Tibial nerve (tissue), 4 donors: ENCODE measurements at regions not wholly inside any gene's neighbourhood (a gene's known extent, or its start where the extent isn't known, plus 50 kb on each side); places are given as distances from the start of the nearest gene placed in this dataset.
A peak's percentile ranks its signal among the peaks of the same experiment; 100 is the strongest.

Experiments used
- DNase-seq, 2 donors: peaks; one replicate each; pipeline ENCODE4 v3.0.0-alpha.2; 2019; ENCODE audit warnings: low spot score in 2 of 2
- H3K27ac ChIP-seq, 4 donors: fragments of 200-600 bp; sonication (generic) in 3 of 4; one replicate each; pipeline ENCODE4 v1.5.1; 2017 to 2019; ENCODE audit warnings: mild to moderate bottlenecking in 1 of 4
- H3K27me3 ChIP-seq, 2 donors: fragments of 200-600 bp; sonication (generic) in 1 of 2; one replicate each; pipeline versions ENCODE4 v1.5.1 to v1.6.0; 2017 to 2019
- H3K36me3 ChIP-seq, 3 donors: fragments of 200-600 bp; sonication (generic); one replicate each; pipeline ENCODE4 v1.5.1; 2018 to 2019
- H3K4me1 ChIP-seq, 4 donors: fragments of 200-600 bp; sonication (generic) in 3 of 4; one replicate each; pipeline ENCODE4 v1.5.1; 2017 to 2019
- H3K4me3 ChIP-seq, 4 donors: fragments of 200-600 bp; sonication (generic) in 3 of 4; one replicate each; pipeline ENCODE4 v1.5.1; 2017 to 2019; ENCODE audit warnings: mild to moderate bottlenecking in 1 of 4, moderate library complexity in 1 of 4
- H3K9me3 ChIP-seq, 4 donors: fragments of 200-600 bp; sonication (generic) in 3 of 4; one replicate each; pipeline ENCODE4 v1.5.1; 2017 to 2019
- CTCF ChIP-seq, 5 experiments: fragments of 200-600 bp in 3 of 5; fragments of 450-650 bp in 2 of 5; sonication (generic) in 3 of 5; IDR thresholded peaks; one replicate each; pipeline ENCODE4 v1.5.1; 2016 to 2019; ENCODE audit warnings: antibody characterized with exemption in 5 of 5, mild to moderate bottlenecking in 3 of 5, moderate library complexity in 2 of 5
- EP300 ChIP-seq, 2 donors: sonication (generic); formaldehyde crosslinking; IDR thresholded peaks; one replicate each; pipeline ENCODE4 v1.6.1; 2017; ENCODE audit warnings: antibody characterized with exemption in 2 of 2, mild to moderate bottlenecking in 1 of 2
- POLR2A ChIP-seq, 2 donors: fragments of 450-650 bp; IDR thresholded peaks; one replicate each; pipeline ENCODE4 v1.6.1; 2017; ENCODE audit warnings: antibody characterized with exemption in 2 of 2, mild to moderate bottlenecking in 2 of 2, moderate library complexity in 2 of 2
- WGBS, 2 donors: methylation state at CpG; one replicate each; pipeline ENCODE4 v1.1.5; 2018; 5-methylcytosine and 5-hydroxymethylcytosine counted together

DNA sequence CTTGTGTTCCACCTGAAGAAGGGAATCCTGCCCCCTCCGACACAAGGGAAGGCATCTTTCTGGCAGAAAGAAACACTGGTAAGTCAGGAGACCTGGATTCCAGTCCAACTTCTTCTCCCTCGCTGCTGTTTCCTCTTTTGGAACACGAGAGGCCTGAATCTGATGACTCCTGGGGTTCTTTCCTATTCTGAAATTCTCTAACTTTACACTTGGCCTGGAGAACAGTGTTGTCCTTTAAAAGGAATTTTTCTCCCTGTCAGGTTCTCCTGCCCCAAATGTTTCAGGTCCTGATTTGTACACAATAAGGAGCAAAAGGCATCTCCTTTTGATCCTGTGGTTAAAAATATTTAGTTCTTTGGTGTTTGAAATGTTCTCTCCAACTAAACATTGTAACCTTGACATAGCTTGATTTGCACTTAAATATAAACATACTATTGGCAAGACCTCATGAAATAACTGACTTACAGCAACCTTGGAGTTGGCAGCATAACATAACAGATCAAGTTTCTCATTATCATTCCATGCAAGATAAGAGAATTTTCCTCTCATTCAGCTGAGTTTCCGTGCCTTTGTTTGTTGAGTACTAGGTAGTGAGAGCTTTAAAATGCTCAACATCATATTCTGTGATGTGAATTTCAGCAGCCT, 244.8 kb downstream of the COG6 start:
- DNase-seq, result no peak
- TF ChIP-seq POLR2A (IDR thresholded peaks at IDR 0.05), result no peak
- TF ChIP-seq CTCF (IDR thresholded peaks at IDR 0.05), result no peak
- TF ChIP-seq EP300 (IDR thresholded peaks at IDR 0.05), result peak in 1 of 2 donors; percentile 25
- H3K27ac ChIP-seq, result peak overlapping the region in 2 of 4 donors; percentile 28 to 53
- no peaks in the 10 kb centered on the region for H3K27me3 ChIP-seq
- no peaks in the 10 kb centered on the region for H3K36me3 ChIP-seq
- no peak overlapping the region for H3K4me3 ChIP-seq
- 68 to 72% methylated on average over 4 of the region's 4 CpGs for WGBS, 2 donors
- peaks cover 0 to 3% (median 0%) of the 10 kb centered on the region in 4 donors for H3K4me1 ChIP-seq
- H3K9me3 ChIP-seq, result no peaks in the 10 kb centered on the region

DNA sequence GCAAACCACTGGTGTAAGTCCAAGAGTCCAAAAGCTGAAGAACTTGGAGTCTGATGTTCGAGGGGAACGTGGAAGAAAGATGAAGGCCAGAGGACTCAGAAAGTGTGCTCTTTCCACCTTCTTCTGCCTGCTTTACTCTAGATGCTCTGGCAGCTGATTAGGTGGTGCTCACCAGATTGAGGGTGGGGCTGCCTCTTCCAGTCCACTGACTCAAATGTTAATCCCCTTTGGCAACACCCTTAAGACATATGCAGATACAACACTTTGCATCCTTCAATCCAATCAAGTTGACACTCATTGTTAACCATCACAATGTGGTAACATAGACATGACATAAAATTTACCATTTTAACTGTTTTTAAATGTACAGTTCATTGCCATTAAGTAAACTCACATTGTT, 249.5 kb downstream of the COG6 start:
- H3K4me1 ChIP-seq, result no peaks in the 10 kb centered on the region
- TF ChIP-seq EP300 (IDR thresholded peaks at IDR 0.05), result no peak
- no peak for TF ChIP-seq CTCF (IDR thresholded peaks at IDR 0.05)
- TF ChIP-seq POLR2A (IDR thresholded peaks at IDR 0.05), result no peak
- H3K27ac ChIP-seq, result no peak overlapping the region
- H3K4me3 ChIP-seq, result no peak overlapping the region
- H3K27me3 ChIP-seq, result no peaks in the 10 kb centered on the region
- H3K9me3 ChIP-seq, result no peaks in the 10 kb centered on the region
- 100% methylated on average over 2 of the region's 2 CpGs for WGBS, 2 donors
- DNase-seq, result no peak
- H3K36me3 ChIP-seq, result no peaks in the 10 kb centered on the region

- Histone ChIP-seq H3K4me3 (no peak overlapping the region), H3K9me3 (no peaks in the 10 kb centered on the region), H3K4me1 (peaks cover 0 to 32% (median 3%) of the 10 kb centered on the region in 4 donors), H3K36me3 (no peaks in the 10 kb centered on the region), H3K27ac (no peak overlapping the region), H3K27me3 (no peaks in the 10 kb centered on the region)
- no peak for DNase-seq
- 80 to 88% methylated on average over 3 of the region's 3 CpGs for WGBS, 2 donors
- TF ChIP-seq POLR2A (IDR thresholded peaks at IDR 0.05) (no peak), EP300 (IDR thresholded peaks at IDR 0.05) (no peak), CTCF (IDR thresholded peaks at IDR 0.05) (no peak)
Observed at GRCh38 chr13:39909634-39910033, 254.2 kb downstream of the COG6 start.

- no peak for DNase-seq
- Histone ChIP-seq H3K4me3 (no peak overlapping the region), H3K27me3 (no peaks in the 10 kb centered on the region), H3K4me1 (peaks cover 0 to 35% (median 3%) of the 10 kb centered on the region in 4 donors), H3K9me3 (no peaks in the 10 kb centered on the region), H3K27ac (no peak overlapping the region), H3K36me3 (no peaks in the 10 kb centered on the region)
- TF ChIP-seq EP300 (IDR thresholded peaks at IDR 0.05) (no peak), CTCF (IDR thresholded peaks at IDR 0.05) (no peak), POLR2A (IDR thresholded peaks at IDR 0.05) (no peak)
- 97 to 98% methylated on average over 1 of the region's 1 CpG for WGBS, 2 donors
Observed at GRCh38 chr13:39910041-39910440, 254.6 kb downstream of the COG6 start.

- Histone ChIP-seq H3K9me3 (no peaks in the 10 kb centered on the region), H3K4me1 (peaks cover 0 to 35% (median 3%) of the 10 kb centered on the region in 4 donors), H3K36me3 (no peaks in the 10 kb centered on the region), H3K27ac (no peak overlapping the region), H3K27me3 (no peaks in the 10 kb centered on the region), H3K4me3 (no peak overlapping the region)
- TF ChIP-seq EP300 (IDR thresholded peaks at IDR 0.05) (no peak), POLR2A (IDR thresholded peaks at IDR 0.05) (no peak), CTCF (IDR thresholded peaks at IDR 0.05) (no peak)
- DNase-seq, result no peak
Observed at GRCh38 chr13:39910833-39911232, 255.4 kb downstream of the COG6 start.
